IMR-90 (cell line): ENCODE measurements at regions not wholly inside any gene's neighbourhood (a gene's known extent, or its start where the extent isn't known, plus 50 kb on each side); places are given as distances from the start of the nearest gene placed in this dataset.

Source experiments
- ATAC-seq: fragments of 200-7000 bp; cut with Tn5 transposase; 2 replicates; pipeline ENCODE4 v1.9.1; 2020; ENCODE audit warnings: low read depth, mild to moderate bottlenecking, moderate library complexity
- BruUV-seq: library from RNA; stranded (reverse); fragments of 400-500 nt; replicated peaks from 2 replicates; lab custom pipeline; 2021; lab: Mats Ljungman, UMichigan
- CTCF ChIA-PET: fragments of 300-600 bp; formaldehyde crosslinking; extraction: SDS; loops from one replicate; lab custom pipeline; 2021; ENCODE audit warnings: antibody characterized with exemption; lab: Yijun Ruan, JAX
- POLR2A ChIA-PET: fragments of 300-600 bp; sonication (Branson Sonifier 250); formaldehyde crosslinking; loops from one replicate; lab custom pipeline; 2022; ENCODE audit warnings: antibody characterized with exemption; ENCODE audit not compliant: unreplicated experiment; lab: Charles Lee
- DNase-seq: peaks from one replicate; pipeline ENCODE4 v3.0.0; 2013
- H2AFZ ChIP-seq: replicated peaks from 2 replicates; pipeline ENCODE3; 2013; ENCODE audit warnings: low read length, mild to moderate bottlenecking; ENCODE audit not compliant: poor library complexity
- H2AK5ac ChIP-seq: 2 replicates; pipeline ENCODE4 v1.6.1; 2013; ENCODE audit warnings: low read depth, low read length, inconsistent platforms
- H2AK9ac ChIP-seq: replicated peaks from 2 replicates; pipeline ENCODE3; 2013; ENCODE audit warnings: mild to moderate bottlenecking, low read depth, low read length, moderate library complexity; ENCODE audit not compliant: poor library complexity
- H2BK120ac ChIP-seq: 2 replicates; pipeline ENCODE4 v1.6.1; 2013; ENCODE audit warnings: low read depth, low read length, inconsistent platforms
- H2BK15ac ChIP-seq: 3 replicates; pipeline ENCODE4 v1.6.1; 2013; ENCODE audit warnings: low read depth, low read length, inconsistent platforms
- H2BK20ac ChIP-seq: 2 replicates; pipeline ENCODE4 v1.6.1; 2013; ENCODE audit warnings: low read depth, mild to moderate bottlenecking, inconsistent platforms, low read length, moderate library complexity
- H2BK5ac ChIP-seq: 2 replicates; pipeline ENCODE4 v1.6.1; 2013; ENCODE audit warnings: mild to moderate bottlenecking, low read depth, low read length, inconsistent platforms; ENCODE audit not compliant: poor library complexity, severe bottlenecking
- H3K14ac ChIP-seq: replicated peaks from 2 replicates; pipeline ENCODE4 v1.6.1; 2013; ENCODE audit warnings: low read depth, low read length, inconsistent platforms
- H3K18ac ChIP-seq: 2 replicates; pipeline ENCODE4 v1.6.1; 2013; ENCODE audit warnings: low read depth, low read length, control low read depth
- H3K23ac ChIP-seq: 2 replicates; pipeline ENCODE4 v1.6.1; 2013; ENCODE audit warnings: low read depth, low read length, inconsistent platforms
- H3K27ac ChIP-seq: 2 replicates; pipeline ENCODE4 v1.5.1; 2013; ENCODE audit warnings: mild to moderate bottlenecking, control low read depth, low read length; ENCODE audit not compliant: insufficient read depth
- H3K27me3 ChIP-seq: 2 replicates; pipeline ENCODE4 v1.6.1; 2013; ENCODE audit warnings: low read length; ENCODE audit not compliant: control insufficient read depth, insufficient read depth
- H3K36me3 ChIP-seq: 2 replicates; pipeline ENCODE4 v1.6.1; 2013; ENCODE audit warnings: low read length, mixed read lengths; ENCODE audit not compliant: control insufficient read depth, insufficient read depth
- H3K4ac ChIP-seq: 2 replicates; pipeline ENCODE4 v1.6.1; 2013; ENCODE audit warnings: low read depth, low read length, inconsistent platforms
- H3K4me1 ChIP-seq: 2 replicates; pipeline ENCODE4 v1.6.1; 2013; ENCODE audit warnings: low read length, mixed read lengths; ENCODE audit not compliant: control insufficient read depth, insufficient read depth
- H3K4me2 ChIP-seq: 2 replicates; pipeline ENCODE4 v1.6.1; 2013; ENCODE audit warnings: low read depth, mild to moderate bottlenecking, control low read depth, low read length, moderate library complexity
- H3K4me3 ChIP-seq: 2 replicates; pipeline ENCODE4 v1.5.1; 2013; ENCODE audit warnings: low read depth, mild to moderate bottlenecking, control low read depth, low read length, moderate library complexity; ENCODE audit not compliant: insufficient read depth
- H3K56ac ChIP-seq: 2 replicates; pipeline ENCODE4 v1.6.1; 2013; ENCODE audit warnings: low read length, inconsistent platforms; ENCODE audit not compliant: insufficient read depth; ENCODE audit errors: extremely low read depth
- H3K79me1 ChIP-seq, 2 experiments: 2 replicates each; pipeline ENCODE4 v1.6.1; 2013; ENCODE audit warnings: low read length in 2 of 2, inconsistent platforms in 1 of 2, low read depth in 1 of 2
- H3K9ac ChIP-seq: 2 replicates; pipeline ENCODE4 v1.6.1; 2013; ENCODE audit warnings: low read depth, low read length, control low read depth
- H3K9me1 ChIP-seq: 2 replicates; pipeline ENCODE4 v1.6.1; 2013; ENCODE audit warnings: low read length, inconsistent platforms; ENCODE audit not compliant: insufficient read depth
- H3K9me3 ChIP-seq: 2 replicates; pipeline ENCODE4 v1.6.1; 2013; ENCODE audit warnings: low read length; ENCODE audit not compliant: control insufficient read depth, insufficient read depth
- H4K20me1 ChIP-seq: 2 replicates; pipeline ENCODE4 v1.6.1; 2013; ENCODE audit warnings: low read length, inconsistent platforms; ENCODE audit not compliant: insufficient read depth
- H4K5ac ChIP-seq: 2 replicates; pipeline ENCODE4 v1.6.1; 2013; ENCODE audit warnings: mild to moderate bottlenecking, low read depth, low read length, control low read depth
- H4K8ac ChIP-seq, 2 experiments: 2 replicates each; pipeline ENCODE4 v1.6.1; 2013; ENCODE audit warnings: low read depth in 2 of 2, low read length in 2 of 2, control low read depth in 1 of 2, inconsistent platforms in 1 of 2
- H4K91ac ChIP-seq: 2 replicates; pipeline ENCODE4 v1.6.1; 2013; ENCODE audit warnings: low read depth, low read length, inconsistent platforms; ENCODE audit not compliant: insufficient read depth
- BHLHE40 ChIP-seq: fragments of 150-350 bp; IDR thresholded peaks from 2 replicates; pipeline ENCODE4 v1.6.1; 2016; ENCODE audit warnings: mild to moderate bottlenecking, low read depth, low read length
- CEBPB ChIP-seq: IDR thresholded peaks from 2 replicates; pipeline ENCODE4 v1.6.1; 2012; ENCODE audit warnings: low read depth, low read length, improper control_type of control experiment
- CHD1 ChIP-seq: IDR thresholded peaks from 2 replicates; pipeline ENCODE4 v1.6.1; 2012; ENCODE audit warnings: low read depth, low read length, improper control_type of control experiment
- FOS ChIP-seq: fragments of 150-350 bp; IDR thresholded peaks from 2 replicates; pipeline ENCODE4 v1.6.1; 2016; ENCODE audit warnings: low read depth, low read length
- MAFK ChIP-seq: IDR thresholded peaks from 2 replicates; pipeline ENCODE4 v1.6.1; 2012; ENCODE audit warnings: low read depth, low read length, improper control_type of control experiment
- MAZ ChIP-seq: IDR thresholded peaks from 2 replicates; pipeline ENCODE4 v1.6.1; 2012; ENCODE audit warnings: low read depth, mild to moderate bottlenecking, low read length, improper control_type of control experiment, moderate library complexity, borderline replicate concordance
- MXI1 ChIP-seq: IDR thresholded peaks from 2 replicates; pipeline ENCODE4 v1.6.1; 2012; ENCODE audit warnings: low read depth, mild to moderate bottlenecking, low read length, moderate library complexity, borderline replicate concordance
- NFE2L2 ChIP-seq: fragments of 150-350 bp; IDR thresholded peaks from 2 replicates; pipeline ENCODE4 v1.6.1; 2016; ENCODE audit warnings: low read depth, mild to moderate bottlenecking, low read length
- POLR2A ChIP-seq: IDR thresholded peaks from 2 replicates; pipeline ENCODE4 v1.6.1; 2012; ENCODE audit warnings: mild to moderate bottlenecking, low read depth, low read length
- RAD21 ChIP-seq: IDR thresholded peaks from 2 replicates; pipeline ENCODE4 v1.6.1; 2012; ENCODE audit warnings: low read length, improper control_type of control experiment
- RCOR1 ChIP-seq: IDR thresholded peaks from 2 replicates; pipeline ENCODE4 v1.6.1; 2012; ENCODE audit warnings: mild to moderate bottlenecking, low read length, improper control_type of control experiment; ENCODE audit not compliant: insufficient replicate concordance
- RFX5 ChIP-seq: IDR thresholded peaks from 2 replicates; pipeline ENCODE4 v1.8.0; 2012; ENCODE audit warnings: low read depth, mild to moderate bottlenecking, low read length, moderate library complexity
- SMC3 ChIP-seq: fragments of 150-350 bp; IDR thresholded peaks from 2 replicates; pipeline ENCODE4 v1.6.1; 2016; ENCODE audit warnings: low read depth, mild to moderate bottlenecking, antibody characterized with exemption, low read length, moderate library complexity
- USF2 ChIP-seq: fragments of 150-350 bp; IDR thresholded peaks from 2 replicates; pipeline ENCODE4 v1.6.1; 2017; ENCODE audit warnings: mild to moderate bottlenecking, antibody characterized with exemption, low read length, low read depth
- WGBS, 2 experiments: methylation state at CpG; one replicate each; pipeline versions ENCODE4 v1.1.5 to v1.1.7; 2013; ENCODE audit warnings: missing lambda C conversion rate in 2 of 2; ENCODE audit not compliant: insufficient read length in 1 of 2; ENCODE audit errors: extremely low coverage in 2 of 2; 5-methylcytosine and 5-hydroxymethylcytosine counted together
- dilution Hi-C: fragments of 300-500 bp; cut with HindIII; formaldehyde crosslinking; loops from one replicate; pipeline ENCODE4 v1.14.3; 2018; ENCODE audit warnings: low sequenced_read_pairs; ENCODE audit not compliant: unreplicated experiment
- in situ Hi-C: fragments of 300-500 bp; cut with MboI; formaldehyde crosslinking; loops from 3 replicates; pipeline ENCODE4 v1.14.3; 2019; ENCODE audit warnings: low sequenced_read_pairs, inconsistent platforms, mixed read lengths
- intact Hi-C: fragments of 100-400 bp; cut with micrococcal nuclease; formaldehyde crosslinking; loops from 2 replicates; pipeline ENCODE4 v1.10.0; 2022
- TF ChIP-seq, protein P1 (sequence below): conservative IDR thresholded peaks from 2 replicates; pipeline ENCODE4 v1.5.1; 2012; ENCODE audit warnings: mild to moderate bottlenecking, low read depth, low read length, improper control_type of control experiment
- TF ChIP-seq, protein P2 (sequence below): fragments of 150-350 bp; IDR thresholded peaks from 2 replicates; pipeline ENCODE4 v1.6.1; 2016; ENCODE audit warnings: low read depth, mild to moderate bottlenecking, low read length, moderate library complexity, borderline replicate concordance

DNA sequence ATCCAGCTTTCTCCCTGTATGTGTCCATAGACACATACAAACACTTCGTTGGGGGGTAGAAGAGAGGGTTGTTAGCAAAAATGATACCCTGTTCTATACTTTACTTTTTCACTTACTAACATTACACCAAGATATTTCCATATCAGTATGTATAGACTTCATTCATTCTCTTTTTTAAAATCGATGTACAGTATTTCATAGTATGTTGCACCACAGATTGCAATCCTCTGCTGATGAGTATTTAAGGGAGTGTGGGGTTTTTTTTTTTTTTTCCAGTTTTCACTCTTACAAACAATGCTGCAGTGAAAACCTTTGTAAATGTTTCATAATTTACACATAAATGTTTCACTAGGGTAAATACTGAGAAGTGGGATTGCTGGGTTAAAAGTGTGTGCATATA, 402.3 kb downstream of the LRATD1 start:
- H4K20me1 ChIP-seq = no peaks in the 10 kb centered on the region
- dilution Hi-C loops = no loop called here
- H3K27me3 ChIP-seq = no peaks in the 10 kb centered on the region; the same call in 1 of the 2 replicates
- TF ChIP-seq FOS = no peak
- TF ChIP-seq RCOR1 = no peak
- TF ChIP-seq POLR2A = no peak
- no peak for TF ChIP-seq SMC3
- TF ChIP-seq USF2 = no peak
- TF ChIP-seq, protein P1, sequence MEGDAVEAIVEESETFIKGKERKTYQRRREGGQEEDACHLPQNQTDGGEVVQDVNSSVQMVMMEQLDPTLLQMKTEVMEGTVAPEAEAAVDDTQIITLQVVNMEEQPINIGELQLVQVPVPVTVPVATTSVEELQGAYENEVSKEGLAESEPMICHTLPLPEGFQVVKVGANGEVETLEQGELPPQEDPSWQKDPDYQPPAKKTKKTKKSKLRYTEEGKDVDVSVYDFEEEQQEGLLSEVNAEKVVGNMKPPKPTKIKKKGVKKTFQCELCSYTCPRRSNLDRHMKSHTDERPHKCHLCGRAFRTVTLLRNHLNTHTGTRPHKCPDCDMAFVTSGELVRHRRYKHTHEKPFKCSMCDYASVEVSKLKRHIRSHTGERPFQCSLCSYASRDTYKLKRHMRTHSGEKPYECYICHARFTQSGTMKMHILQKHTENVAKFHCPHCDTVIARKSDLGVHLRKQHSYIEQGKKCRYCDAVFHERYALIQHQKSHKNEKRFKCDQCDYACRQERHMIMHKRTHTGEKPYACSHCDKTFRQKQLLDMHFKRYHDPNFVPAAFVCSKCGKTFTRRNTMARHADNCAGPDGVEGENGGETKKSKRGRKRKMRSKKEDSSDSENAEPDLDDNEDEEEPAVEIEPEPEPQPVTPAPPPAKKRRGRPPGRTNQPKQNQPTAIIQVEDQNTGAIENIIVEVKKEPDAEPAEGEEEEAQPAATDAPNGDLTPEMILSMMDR = no peak
- TF ChIP-seq MAFK = no peak
- TF ChIP-seq, protein P2, sequence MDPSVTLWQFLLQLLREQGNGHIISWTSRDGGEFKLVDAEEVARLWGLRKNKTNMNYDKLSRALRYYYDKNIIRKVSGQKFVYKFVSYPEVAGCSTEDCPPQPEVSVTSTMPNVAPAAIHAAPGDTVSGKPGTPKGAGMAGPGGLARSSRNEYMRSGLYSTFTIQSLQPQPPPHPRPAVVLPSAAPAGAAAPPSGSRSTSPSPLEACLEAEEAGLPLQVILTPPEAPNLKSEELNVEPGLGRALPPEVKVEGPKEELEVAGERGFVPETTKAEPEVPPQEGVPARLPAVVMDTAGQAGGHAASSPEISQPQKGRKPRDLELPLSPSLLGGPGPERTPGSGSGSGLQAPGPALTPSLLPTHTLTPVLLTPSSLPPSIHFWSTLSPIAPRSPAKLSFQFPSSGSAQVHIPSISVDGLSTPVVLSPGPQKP = no peak
- no peak for TF ChIP-seq MAZ
- no peak for TF ChIP-seq CHD1
- no peak for TF ChIP-seq MXI1
- TF ChIP-seq RFX5 = no peak
- TF ChIP-seq RAD21 = no peak
- no peak for TF ChIP-seq CEBPB
- TF ChIP-seq NFE2L2 = no peak
- no peak for TF ChIP-seq BHLHE40
- H3K9ac ChIP-seq = no peak overlapping the region
- ATAC-seq = no peak
- no peak overlapping the region for H3K56ac ChIP-seq
- CTCF ChIA-PET = no interaction called here
- H3K4me2 ChIP-seq = no peak overlapping the region
- H3K18ac ChIP-seq = no peak overlapping the region
- H3K4me3 ChIP-seq = no peak overlapping the region
- H2BK120ac ChIP-seq = no peak overlapping the region
- no peak overlapping the region for H2AK5ac ChIP-seq
- H3K23ac ChIP-seq = no peak overlapping the region
- H3K27ac ChIP-seq = no peak overlapping the region
- intact Hi-C loops = no loop called here
- H4K5ac ChIP-seq = no peak overlapping the region
- POLR2A ChIA-PET = no interaction called here
- H3K4ac ChIP-seq = no peak overlapping the region
- H2BK20ac ChIP-seq = no peak overlapping the region
- H3K9me1 ChIP-seq = no peaks in the 10 kb centered on the region
- H2BK5ac ChIP-seq = no peak overlapping the region
- DNase-seq = no peak
- H3K4me1 ChIP-seq = no peaks in the 10 kb centered on the region
- no peak overlapping the region for H4K8ac ChIP-seq
- H4K91ac ChIP-seq = no peak overlapping the region
- H2AK9ac ChIP-seq = no peak overlapping the region
- H2BK15ac ChIP-seq = no peak overlapping the region
- H2AFZ ChIP-seq = no peak overlapping the region
- no CpG with 5 or more reads among the region's 2 CpGs for WGBS, 2 experiments
- in situ Hi-C loops = loop anchor here (25.0 kb wide), 1 partner anchor 552 kb away; the partner anchor contains the start of gene DDX1
- H3K9me3 ChIP-seq = no peaks in the 10 kb centered on the region
- no TSS peak for BruUV-seq
- no peaks in the 10 kb centered on the region for H3K79me1 ChIP-seq
- H3K36me3 ChIP-seq = no peaks in the 10 kb centered on the region
- H3K14ac ChIP-seq = no peak overlapping the region
